ENCODE measurements at regions not wholly inside any gene's neighbourhood (a gene's known extent, or its start where the extent isn't known, plus 50 kb on each side); places are given as distances from the start of the nearest gene placed in this dataset.

DNA sequence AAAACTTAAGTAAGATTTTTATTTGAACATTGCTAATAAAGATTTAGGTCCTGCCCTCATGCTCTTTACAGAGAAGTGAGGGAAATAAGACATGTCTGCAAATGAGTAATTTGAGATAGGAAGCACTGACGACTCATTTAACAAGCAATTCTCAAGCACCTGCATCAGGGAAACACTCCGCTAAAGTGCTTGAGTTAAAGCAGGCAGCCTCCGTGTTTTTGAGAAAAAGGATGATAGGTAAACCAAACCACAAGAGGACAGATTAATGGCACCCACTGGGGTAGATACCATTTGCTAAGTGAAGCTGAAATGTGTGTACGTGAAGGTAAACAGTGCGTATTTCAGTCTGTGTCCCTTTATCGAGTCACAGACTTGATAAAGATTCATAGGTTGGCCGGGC, 184.6 kb upstream of the CARD18 start:
- peak; percentile 94 for DNase-seq

DNA sequence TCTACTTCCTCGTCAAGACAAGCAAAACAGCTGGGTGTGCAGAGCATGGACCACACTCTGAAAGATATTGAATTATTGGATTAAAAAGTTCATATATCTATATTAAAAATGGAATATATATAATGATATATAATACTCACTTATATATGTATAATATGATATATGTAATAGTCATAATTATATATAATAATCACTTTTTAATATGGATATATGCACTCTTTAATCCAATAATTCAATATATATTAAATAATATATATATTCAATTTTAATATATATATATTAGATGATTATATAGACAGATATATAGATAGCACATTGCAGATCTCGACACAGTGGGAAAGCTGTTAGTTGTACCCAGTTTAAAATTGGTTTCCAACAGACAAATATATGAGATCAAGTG, 182.1 kb upstream of the CARD18 start:
- DNase-seq = no peak

DNA sequence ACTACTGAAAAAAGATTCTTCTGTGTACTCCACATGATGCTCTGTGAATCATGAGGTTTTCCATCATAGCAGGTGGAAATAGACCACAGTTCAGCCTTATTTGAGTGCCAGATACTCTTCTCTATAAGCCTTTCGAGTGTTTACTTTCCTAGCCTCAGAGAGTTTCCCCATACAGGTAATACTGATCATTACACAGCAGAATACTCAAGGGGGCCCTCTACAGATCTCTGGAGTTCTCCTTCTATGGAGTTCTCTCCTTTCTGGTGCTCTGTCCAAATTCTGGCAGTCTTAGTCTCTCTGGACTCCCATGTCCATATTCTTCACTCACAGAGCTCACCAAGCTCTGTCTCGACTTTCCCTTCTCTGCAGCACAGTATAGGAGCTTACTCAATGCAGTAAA, 175.7 kb upstream of the CARD18 start:
- peak; percentile 68 for DNase-seq

DNA sequence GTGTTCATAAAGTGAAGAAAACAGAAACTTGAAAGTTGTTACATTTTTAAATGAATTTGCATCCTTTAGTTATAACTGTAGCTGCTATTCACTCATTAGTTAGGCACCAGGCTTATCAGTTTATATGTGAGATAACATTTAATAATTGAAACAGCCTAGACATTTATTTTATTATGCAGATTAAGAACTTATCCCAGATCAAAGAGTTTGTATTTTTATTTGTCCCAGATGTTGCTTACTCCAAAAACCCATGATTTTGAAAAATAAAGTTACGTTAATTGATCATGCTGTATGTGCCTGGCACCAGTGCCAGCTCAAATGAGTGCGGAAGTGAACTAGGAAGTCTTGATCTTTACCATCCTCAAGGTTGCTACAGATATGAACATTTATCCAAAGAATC, 172.7 kb upstream of the CARD18 start:
- DNase-seq = no peak

GRCh38 chr11:105298630-105299029, 159.1 kb upstream of the CARD18 start:
- no peak for DNase-seq

GRCh38 chr11:105298174-105298573, 158.6 kb upstream of the CARD18 start:
- no peak for DNase-seq

GRCh38 chr11:105297463-105297862, 157.9 kb upstream of the CARD18 start:
- no peak for DNase-seq

DNA sequence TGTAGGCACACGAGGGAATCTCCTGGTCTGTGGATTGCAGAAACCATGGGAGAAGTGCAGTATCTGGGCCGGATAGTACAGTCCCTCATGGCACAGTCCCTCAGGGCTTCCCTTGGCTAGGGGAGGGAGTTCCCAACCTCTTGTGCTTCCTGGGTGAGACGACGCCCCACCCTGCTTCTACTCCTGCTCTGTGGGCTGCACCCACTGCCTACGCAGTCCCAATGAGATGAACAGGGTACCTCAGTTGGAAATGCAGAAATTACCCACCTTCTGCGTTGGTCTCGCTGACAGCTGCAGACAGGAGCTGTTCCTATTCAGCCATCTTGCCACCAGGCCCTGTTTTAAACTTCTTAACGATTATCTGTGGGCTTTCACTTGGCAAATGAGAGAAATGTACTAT, 157.2 kb upstream of the CARD18 start:
- no peak for DNase-seq

DNA sequence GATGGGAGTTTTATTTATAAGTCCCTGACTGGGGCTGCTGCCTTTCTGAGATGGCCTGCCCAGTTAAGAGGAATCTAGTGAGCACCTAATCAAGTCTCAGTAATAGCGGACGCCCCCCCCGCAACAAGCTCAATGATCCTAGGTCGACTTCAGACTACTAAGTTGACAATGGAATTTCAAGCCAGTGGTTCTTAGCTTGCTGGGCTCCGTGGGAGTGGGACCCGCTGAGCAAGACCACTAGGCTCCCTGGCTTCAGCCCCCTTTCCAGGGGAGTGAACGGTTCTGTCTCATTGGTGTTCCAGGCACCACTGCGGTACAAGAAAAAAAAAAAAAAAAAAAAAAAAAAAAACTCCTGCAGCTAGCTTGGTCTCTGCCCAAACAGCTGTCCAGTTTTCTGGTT, 156.8 kb upstream of the CARD18 start:
- no peak for DNase-seq

DNA sequence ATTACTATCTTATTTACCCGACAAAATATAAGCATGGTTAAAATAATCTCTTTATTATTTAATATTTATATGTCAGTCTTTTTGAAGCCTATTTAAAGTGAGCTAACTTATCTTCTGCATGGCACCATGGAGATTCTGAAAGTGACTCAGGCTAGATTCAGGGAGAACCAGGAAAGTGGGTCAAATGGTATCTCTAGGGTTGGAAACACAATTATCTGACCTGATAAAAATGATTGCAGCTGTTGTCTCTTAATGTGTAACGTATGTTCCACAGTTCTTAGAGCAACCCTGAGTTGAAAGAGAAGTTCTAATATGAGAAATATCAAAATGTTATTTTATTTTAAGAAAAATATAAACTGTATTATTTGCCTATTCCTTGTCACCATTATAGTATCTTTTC, 143.1 kb upstream of the CARD18 start:
- no peak for DNase-seq

DNA sequence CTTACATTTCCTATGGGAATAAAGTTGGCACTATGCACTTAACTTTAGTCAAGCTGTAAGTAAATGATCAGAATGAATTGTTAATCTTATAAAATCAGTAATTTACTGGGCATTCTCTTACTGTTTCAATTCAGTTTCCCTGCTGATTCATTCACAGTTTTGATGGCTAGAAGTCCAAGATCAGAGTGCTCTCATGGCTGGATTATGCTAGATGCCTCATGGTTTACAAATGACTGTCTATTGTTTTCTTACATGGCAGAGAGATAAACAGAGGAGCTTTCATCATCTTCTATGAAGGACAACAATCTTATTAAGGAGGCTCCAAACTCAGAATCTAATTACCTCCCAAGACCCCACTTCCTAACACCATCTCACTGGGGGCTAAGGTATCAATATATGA, 135.1 kb upstream of the CARD18 start:
- DNase-seq = no peak

- DNase-seq = no peak
These were observed 134.2 kb upstream of the CARD18 start for GRCh38 chr11:105273660-105274280.

- no peak for DNase-seq
These were observed 130.3 kb upstream of the CARD18 start for GRCh38 chr11:105269862-105270261.

GRCh38 chr11:105268404-105269062, 129.0 kb upstream of the CARD18 start:
- DNase-seq = no peak

GRCh38 chr11:105265845-105266244, 126.3 kb upstream of the CARD18 start:
- no peak for DNase-seq

GRCh38 chr11:105260976-105261375, 121.4 kb upstream of the CARD18 start:
- DNase-seq = no peak

GRCh38 chr11:105245781-105246315, 106.3 kb upstream of the CARD18 start:
- DNase-seq = no peak

GRCh38 chr11:105244160-105244825, 104.7 kb upstream of the CARD18 start:
- DNase-seq = no peak

DNA sequence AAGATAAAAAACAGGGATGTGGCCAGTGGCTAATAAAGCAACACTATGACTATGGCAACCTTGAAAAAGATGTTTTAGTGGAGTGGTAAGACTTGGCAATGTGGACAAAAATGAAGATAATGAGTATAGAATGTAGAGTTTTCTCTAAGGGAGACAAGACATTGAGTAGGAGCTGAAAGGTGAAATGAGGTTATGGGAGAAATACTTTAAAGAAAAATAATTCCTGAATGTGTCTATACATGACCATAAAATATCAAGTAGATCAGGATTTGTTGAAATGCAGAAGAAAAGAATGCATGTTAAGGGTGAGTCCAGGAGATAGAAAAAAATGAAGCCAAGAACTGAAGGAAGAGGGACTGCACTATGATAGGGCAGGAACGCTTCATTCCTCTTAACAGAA, 101.6 kb upstream of the CARD18 start:
- DNase-seq = no peak

DNA sequence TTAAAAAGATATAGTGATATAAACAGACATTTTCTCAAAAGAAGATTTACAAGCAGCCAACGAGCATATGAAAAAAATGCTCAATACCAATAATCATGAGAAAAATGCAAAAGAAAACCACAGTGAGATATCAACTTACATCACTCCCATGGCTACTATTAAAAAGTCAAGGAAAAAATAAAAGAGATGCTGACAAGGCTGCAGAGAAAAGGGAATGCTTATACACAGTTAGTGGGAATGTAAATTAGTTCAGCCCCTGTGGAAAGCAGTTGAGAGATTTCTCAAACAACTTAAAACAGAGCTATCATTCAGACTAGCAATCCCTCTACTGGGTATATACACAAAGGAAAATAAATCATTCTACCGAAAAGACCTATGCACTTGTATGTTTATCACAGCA, 97.1 kb upstream of the CARD18 start:
- DNase-seq = no peak

GRCh38 chr11:105233285-105233684, 93.7 kb upstream of the CARD18 start:
- no peak for DNase-seq

DNA sequence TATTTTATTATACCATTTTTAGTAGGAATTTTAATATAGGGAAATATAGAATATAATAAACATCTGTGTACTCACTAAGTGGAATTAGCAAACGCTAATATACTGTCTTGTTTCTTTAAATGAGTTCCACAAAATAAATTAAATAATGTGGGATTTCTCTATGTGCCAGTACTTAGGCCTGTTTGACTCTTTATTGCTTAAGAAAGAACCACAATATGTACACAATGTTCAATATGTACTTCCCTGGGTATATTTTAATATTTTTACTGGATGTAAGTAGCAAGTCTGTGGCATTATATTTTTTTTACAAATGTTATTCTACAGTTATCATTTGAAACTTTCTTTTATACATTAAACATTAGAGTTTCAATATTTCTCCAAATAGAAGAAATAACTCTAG, 92.5 kb upstream of the CARD18 start:
- DNase-seq = no peak

- DNase-seq = no peak
These were observed 91.0 kb upstream of the CARD18 start for GRCh38 chr11:105230586-105230985.

GRCh38 chr11:105229761-105230160, 90.2 kb upstream of the CARD18 start:
- DNase-seq = no peak
